NCI-H345 treated with DMSO at 0.1 percent for 48 hours (cell line): ENCODE measurements at regions not wholly inside any gene's neighbourhood (a gene's known extent, or its start where the extent isn't known, plus 50 kb on each side); places are given as distances from the start of the nearest gene placed in this dataset.

Experiments used
- DNase-seq: peaks from one replicate; lab custom pipeline; 2025; ENCODE audit not compliant: unreplicated experiment; lab: John Stamatoyannopoulos, UW

DNA sequence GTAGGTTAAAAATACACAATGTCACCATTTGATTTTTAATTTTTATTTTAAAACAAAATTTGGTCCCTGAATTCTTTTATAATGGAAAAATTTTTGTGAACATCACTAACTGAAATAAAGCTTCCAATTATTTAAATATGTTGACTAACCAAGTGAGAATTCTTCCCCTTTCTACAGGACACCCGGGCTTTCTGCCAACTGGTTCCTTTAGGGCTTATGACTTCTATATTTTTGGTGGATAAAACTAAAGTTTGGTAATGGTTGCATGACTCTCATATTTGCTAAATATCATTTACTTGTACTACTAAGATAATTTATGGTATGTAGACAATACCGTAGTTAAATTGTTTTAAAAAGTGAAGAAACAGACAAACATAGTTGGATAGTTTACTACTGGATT is 291.0 kb upstream of the DOK6 start:
- DNase-seq = no peak

DNA sequence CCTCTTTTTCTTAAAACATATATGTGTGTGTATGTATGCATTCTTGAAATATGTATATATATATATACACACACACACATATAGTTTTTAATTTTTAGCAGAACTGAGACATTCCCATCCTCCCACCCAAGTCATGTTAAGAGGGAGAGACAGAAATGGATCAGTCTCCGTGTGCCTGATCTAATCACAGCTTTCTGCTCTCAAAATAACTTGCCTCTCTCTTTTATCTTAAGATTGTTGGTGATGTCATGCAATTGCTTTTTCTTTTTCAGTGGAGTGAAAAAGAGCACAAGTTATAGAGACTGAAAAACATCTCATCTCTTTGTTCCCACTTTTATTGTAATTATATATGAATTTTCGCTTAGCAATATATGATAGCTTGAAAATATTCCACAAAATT is 279.9 kb upstream of the DOK6 start:
- DNase-seq = no peak

DNA sequence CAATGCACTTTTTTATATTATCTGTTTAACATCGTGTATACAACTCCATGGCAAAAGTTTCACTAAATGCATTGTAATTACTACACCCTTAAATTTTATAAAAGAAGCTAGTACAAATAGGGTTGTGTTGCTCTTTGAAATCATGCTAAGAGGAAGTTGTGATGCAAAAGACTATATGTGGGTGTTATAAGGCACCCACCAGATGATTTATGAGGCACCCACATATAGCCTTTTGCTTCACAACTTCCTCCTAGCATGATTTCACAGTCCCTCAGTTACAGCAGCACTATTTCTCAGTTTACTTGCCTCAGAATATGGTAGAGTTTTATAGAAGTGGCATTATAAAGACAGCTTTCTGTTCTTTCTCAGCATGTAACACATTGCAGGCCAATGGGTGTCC is 277.3 kb upstream of the DOK6 start:
- no peak for DNase-seq

GRCh38 chr18:69127873-69128500 is 272.7 kb upstream of the DOK6 start:
- DNase-seq = no peak

GRCh38 chr18:69128566-69128965 is 272.1 kb upstream of the DOK6 start:
- no peak for DNase-seq

DNA sequence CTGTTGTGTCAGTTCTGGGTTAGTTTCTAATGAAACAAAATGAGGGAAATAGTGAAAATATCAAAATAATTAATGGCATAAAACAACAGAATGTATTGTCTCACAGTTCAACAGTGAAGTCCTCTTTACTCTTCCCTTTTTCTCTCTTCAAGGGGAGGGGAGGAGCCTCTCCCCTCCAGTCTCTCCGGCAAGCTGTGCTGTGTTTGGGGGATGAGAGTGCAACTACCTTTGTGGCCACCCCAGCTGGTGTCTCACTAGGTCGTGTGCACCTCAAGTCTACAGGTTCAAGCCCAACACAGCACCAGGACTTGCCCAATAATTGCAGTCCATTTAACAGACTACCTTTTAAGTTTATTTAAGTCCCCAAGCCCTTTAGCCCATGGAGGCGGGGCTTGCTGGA is 271.7 kb upstream of the DOK6 start:
- no peak for DNase-seq

GRCh38 chr18:69138088-69138487 is 262.6 kb upstream of the DOK6 start:
- DNase-seq = no peak

DNA sequence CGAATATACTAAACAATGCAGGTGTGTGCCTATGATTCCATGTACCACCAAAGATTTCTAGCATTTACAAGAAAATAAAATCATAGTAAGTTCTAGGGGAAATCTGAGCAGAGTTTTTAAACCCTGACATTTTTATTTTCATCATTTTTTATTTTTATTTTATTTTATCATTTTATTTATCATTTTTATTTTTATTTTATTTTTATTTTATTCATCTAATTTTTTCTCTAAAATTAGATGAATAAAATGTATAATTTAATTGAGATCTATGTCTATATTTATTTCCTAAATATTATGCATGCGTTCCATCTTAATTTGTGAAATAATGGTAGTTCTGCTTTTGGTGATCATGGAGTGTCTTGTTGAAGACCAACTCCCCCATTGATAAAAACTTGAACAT is 257.6 kb upstream of the DOK6 start:
- no peak for DNase-seq

GRCh38 chr18:69152436-69152835 is 248.3 kb upstream of the DOK6 start:
- no peak for DNase-seq

DNA sequence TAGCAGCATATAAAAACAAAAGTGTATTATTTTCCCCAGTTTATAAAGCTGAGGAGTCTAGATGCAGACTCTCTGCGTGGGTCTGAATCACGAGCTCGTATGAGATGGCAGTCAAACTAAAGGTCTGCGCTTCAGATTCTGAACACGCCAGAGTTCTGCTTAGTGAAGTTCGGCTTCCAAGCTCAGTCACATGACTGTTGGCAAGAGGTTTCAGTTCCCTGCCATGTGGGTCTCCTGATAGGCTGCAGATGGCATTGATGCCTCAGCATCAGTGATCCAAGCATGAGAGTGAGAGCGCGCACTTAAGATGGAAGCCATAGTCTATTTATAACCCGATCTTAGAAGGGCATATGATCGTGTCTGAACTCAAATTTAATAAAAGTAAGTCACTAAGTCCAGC is 242.8 kb upstream of the DOK6 start:
- DNase-seq = no peak

- no peak for DNase-seq
Measured at GRCh38 chr18:69158944-69159343, 241.7 kb upstream of the DOK6 start.

- no peak for DNase-seq
Measured at GRCh38 chr18:69161383-69162028, 239.2 kb upstream of the DOK6 start.

GRCh38 chr18:69162649-69163048 is 238.0 kb upstream of the DOK6 start:
- DNase-seq = no peak

GRCh38 chr18:69172046-69172445 is 228.6 kb upstream of the DOK6 start:
- DNase-seq = no peak

GRCh38 chr18:69175681-69176080 is 225.0 kb upstream of the DOK6 start:
- DNase-seq = no peak

DNA sequence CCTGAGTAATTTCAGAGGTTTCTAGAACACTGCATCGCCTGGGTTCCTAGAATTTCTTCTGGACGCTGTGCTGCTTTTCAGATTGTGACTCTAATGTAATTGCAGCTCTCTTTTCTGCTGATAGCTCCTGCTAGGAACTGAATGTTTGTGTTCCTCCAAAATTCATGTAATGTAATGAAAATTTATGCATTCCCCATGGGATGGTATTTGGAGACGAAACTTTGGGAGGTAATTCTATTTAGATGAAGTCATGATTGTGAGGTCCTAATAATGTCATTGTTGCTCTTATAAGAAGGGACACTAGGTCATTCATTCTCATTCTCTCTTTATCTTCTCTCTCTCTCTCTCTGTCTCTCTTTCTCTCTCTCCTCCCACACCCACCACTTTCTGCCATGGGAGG is 223.9 kb upstream of the DOK6 start:
- DNase-seq = no peak

GRCh38 chr18:69177702-69178101 is 223.0 kb upstream of the DOK6 start:
- DNase-seq = no peak

DNA sequence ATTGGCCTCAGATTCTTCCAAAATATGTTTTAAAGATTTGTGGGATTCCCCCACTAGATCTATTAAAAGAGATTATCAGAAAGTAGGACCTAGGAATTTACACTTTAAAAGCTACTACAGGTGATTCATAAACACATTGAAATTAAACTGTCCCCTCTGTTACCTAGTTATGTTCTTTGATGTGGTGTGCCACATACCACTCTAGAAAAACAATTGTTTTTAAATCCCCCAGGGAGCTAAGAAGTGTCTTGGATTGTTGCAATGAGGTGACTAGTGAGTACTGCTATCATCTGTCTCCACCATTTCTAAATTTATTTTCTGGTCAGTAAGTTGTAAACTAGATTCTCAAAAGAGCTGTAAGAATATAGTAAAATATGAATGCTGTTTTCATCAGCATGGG is 214.5 kb upstream of the DOK6 start:
- no peak for DNase-seq

DNA sequence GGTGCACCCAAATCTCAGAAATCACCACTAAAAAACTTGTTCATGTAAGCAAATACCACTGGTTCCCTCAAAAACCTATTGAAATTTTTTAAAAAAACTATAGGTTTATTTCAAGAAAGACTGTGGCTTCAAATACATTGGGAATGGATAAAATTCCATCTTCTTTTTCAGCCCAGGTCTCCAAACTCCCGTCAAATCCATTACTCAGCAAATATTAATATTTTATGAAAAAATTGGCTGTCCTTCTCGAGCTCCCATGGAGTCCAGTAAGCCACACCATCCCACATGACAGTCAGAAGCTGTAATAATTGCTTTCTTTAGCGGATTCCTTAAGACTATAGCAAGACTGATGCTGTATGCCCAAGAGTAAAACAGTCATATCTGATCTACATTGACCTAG is 204.4 kb upstream of the DOK6 start:
- no peak for DNase-seq

DNA sequence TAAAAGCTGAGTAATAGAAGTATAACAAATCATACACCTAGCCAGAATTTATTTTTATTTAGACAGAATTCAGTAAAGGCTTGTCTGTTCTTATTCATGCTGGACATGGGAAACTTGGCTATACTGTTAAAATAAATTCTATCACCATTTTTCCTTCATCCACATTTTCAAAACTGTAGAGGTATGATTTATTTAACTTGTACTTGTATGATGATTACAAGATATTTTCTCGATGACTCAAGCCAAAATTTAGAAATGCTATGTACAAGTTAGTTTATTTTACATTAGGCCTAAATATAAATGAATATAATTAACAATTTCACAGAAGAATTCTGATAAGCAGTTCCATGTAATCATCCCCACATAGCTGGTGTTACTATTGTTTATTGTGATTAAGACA is 194.8 kb upstream of the DOK6 start:
- no peak for DNase-seq

DNA sequence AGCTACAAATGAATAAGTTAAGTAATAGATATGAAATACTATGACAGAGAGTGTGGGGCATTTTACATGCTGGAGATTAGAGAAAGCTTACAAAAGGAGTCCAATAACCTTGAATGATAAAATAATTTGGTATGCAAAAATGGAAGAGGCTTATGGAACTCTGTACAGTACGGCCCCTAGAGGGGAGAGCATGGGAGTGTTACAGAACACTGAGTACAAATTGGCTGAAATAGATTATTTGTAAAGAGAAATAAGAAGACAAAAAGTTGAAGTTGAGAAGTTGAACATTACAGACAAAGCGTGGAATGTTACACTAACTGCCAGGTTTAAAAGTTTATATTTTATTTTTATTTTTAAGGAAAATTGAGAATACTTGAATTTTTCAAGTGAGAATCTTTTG is 192.1 kb upstream of the DOK6 start:
- DNase-seq = no peak

GRCh38 chr18:69209761-69210160 is 190.9 kb upstream of the DOK6 start:
- no peak for DNase-seq

DNA sequence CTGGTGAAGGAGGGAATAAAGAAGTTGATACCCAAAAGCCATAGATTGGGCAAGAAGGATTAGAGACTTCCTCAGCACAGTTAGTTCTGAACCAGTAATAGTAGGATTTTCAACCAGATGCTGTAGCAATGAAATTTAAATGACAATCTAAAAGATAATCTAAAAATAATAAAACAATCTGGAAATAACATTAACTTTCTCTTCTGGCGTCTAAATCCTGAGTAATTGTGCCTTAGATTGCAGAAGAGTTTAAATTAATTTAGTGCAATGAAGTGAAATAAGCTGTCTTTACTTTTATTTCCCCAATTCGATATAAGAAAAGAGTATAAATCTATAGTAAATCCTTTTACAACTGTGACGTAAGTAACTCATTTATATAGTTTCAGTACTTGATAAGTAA is 186.8 kb upstream of the DOK6 start:
- DNase-seq = no peak
